Neural cell (in vitro differentiated cells): ENCODE measurements at regions not wholly inside any gene's neighbourhood (a gene's known extent, or its start where the extent isn't known, plus 50 kb on each side); places are given as distances from the start of the nearest gene placed in this dataset.

Source experiments
- H2AFZ ChIP-seq: fragments of 200-600, 300-800 bp; sonication (generic), shearing (Covaris generic); 2 replicates; pipeline ENCODE4 v1.6.0; 2014; ENCODE audit warnings: low read depth, mild to moderate bottlenecking, antibody characterized with exemption, low read length, moderate library complexity
- H3F3A ChIP-seq: fragments of 200-600 bp; shearing (Covaris generic); 2 replicates; pipeline ENCODE4 v1.6.1; 2016; ENCODE audit warnings: mild to moderate bottlenecking, moderate library complexity, mixed read lengths, antibody characterized with exemption, low read length; ENCODE audit not compliant: insufficient read depth, poor library complexity, severe bottlenecking
- H3K27ac ChIP-seq: fragments of 200-600, 300-800 bp; sonication (generic), shearing (Covaris generic); 2 replicates; pipeline ENCODE4 v1.5.1; 2014; ENCODE audit warnings: mild to moderate bottlenecking, low read length, moderate library complexity
- H3K27me3 ChIP-seq: fragments of 300-800, 200-600 bp; sonication (generic), shearing (Covaris generic); 2 replicates; pipeline ENCODE4 v1.6.0; 2014; ENCODE audit warnings: mild to moderate bottlenecking, low read depth, low read length, moderate library complexity; ENCODE audit not compliant: insufficient read depth
- H3K36me3 ChIP-seq: fragments of 300-800, 200-600 bp; sonication (generic), shearing (Covaris generic); 2 replicates; pipeline ENCODE4 v1.5.1; 2014; ENCODE audit warnings: mild to moderate bottlenecking, antibody characterized with exemption, low read length, moderate library complexity; ENCODE audit not compliant: insufficient read depth
- H3K4me2 ChIP-seq: fragments of 300-800, 200-600 bp; sonication (generic), shearing (Covaris generic); 2 replicates; pipeline ENCODE4 v1.6.0; 2014; ENCODE audit warnings: mild to moderate bottlenecking, low read length
- H3K4me3 ChIP-seq: fragments of 300-800, 200-600 bp; sonication (generic), shearing (Covaris generic); 2 replicates; pipeline ENCODE4 v1.5.1; 2014; ENCODE audit warnings: mild to moderate bottlenecking, low read length, moderate library complexity
- H3K79me2 ChIP-seq: fragments of 200-600 bp; shearing (Covaris generic); replicated peaks from 2 replicates; pipeline ENCODE4 v1.6.0; 2014; ENCODE audit warnings: mild to moderate bottlenecking, low read length, moderate library complexity; ENCODE audit not compliant: insufficient read depth
- H3K9ac ChIP-seq: fragments of 300-800, 200-600 bp; sonication (generic), shearing (Covaris generic); 2 replicates; pipeline ENCODE4 v1.6.1; 2016; ENCODE audit warnings: mild to moderate bottlenecking, low read length, mixed read lengths
- H3K9me2 ChIP-seq: fragments of 200-600 bp; shearing (Covaris generic); 2 replicates; pipeline ENCODE4 v1.6.1; 2016; ENCODE audit warnings: mild to moderate bottlenecking, low read length, mixed read lengths; ENCODE audit not compliant: insufficient read depth
- H3K9me3 ChIP-seq: fragments of 200-600, 300-800 bp; sonication (generic), shearing (Covaris generic); 2 replicates; pipeline ENCODE4 v1.6.1; 2016; ENCODE audit warnings: mild to moderate bottlenecking, mixed run types, low read length, moderate library complexity, mixed read lengths
- H4K20me1 ChIP-seq: fragments of 200-600 bp; shearing (Covaris generic); 2 replicates; pipeline ENCODE4 v1.6.1; 2016; ENCODE audit warnings: mild to moderate bottlenecking, mixed run types; ENCODE audit not compliant: insufficient read depth
- CTCF ChIP-seq: fragments of 450-650 bp; IDR thresholded peaks from 2 replicates; pipeline ENCODE4 v1.5.1; 2014; ENCODE audit warnings: antibody characterized with exemption, mild to moderate bottlenecking, moderate library complexity; ENCODE audit not compliant: poor library complexity, severe bottlenecking
- EP300 ChIP-seq: fragments of 450-650 bp; conservative IDR thresholded peaks from 2 replicates; pipeline ENCODE4 v1.6.1; 2014; ENCODE audit warnings: antibody characterized with exemption, mild to moderate bottlenecking, moderate library complexity; ENCODE audit not compliant: poor library complexity, severe bottlenecking
- EZH2 ChIP-seq: fragments of 200-600, 300-800 bp; shearing (Covaris generic), sonication (generic); IDR thresholded peaks from 2 replicates; pipeline ENCODE4 v1.6.1; 2014; ENCODE audit warnings: antibody characterized with exemption, low read length, borderline replicate concordance, mild to moderate bottlenecking; ENCODE audit not compliant: insufficient read depth, poor library complexity, severe bottlenecking
- MXI1 ChIP-seq: fragments of 450-650 bp; conservative IDR thresholded peaks from 2 replicates; pipeline ENCODE4 v1.6.1; 2014; ENCODE audit warnings: antibody characterized with exemption, mild to moderate bottlenecking; ENCODE audit not compliant: poor library complexity, severe bottlenecking
- POLR2AphosphoS5 ChIP-seq: IDR thresholded peaks from 2 replicates; pipeline ENCODE4 v1.6.1; 2012
- RAD21 ChIP-seq: fragments of 450-650 bp; conservative IDR thresholded peaks from 2 replicates; pipeline ENCODE4 v1.6.1; 2014; ENCODE audit warnings: antibody characterized with exemption, mild to moderate bottlenecking, moderate library complexity
- REST ChIP-seq: IDR thresholded peaks from 2 replicates; pipeline ENCODE4 v1.6.1; 2012; ENCODE audit warnings: borderline replicate concordance
- SMC3 ChIP-seq: fragments of 450-650 bp; conservative IDR thresholded peaks from 2 replicates; pipeline ENCODE4 v1.6.1; 2014; ENCODE audit warnings: antibody characterized with exemption, mild to moderate bottlenecking, moderate library complexity; ENCODE audit not compliant: poor library complexity
- TAF1 ChIP-seq: IDR thresholded peaks from 2 replicates; pipeline ENCODE4 v1.6.1; 2012; ENCODE audit warnings: low read depth

- Histone ChIP-seq H3K4me2 (no peak overlapping the region), H3K4me3 (no peak overlapping the region), H3K27me3 (no peaks in the 10 kb centered on the region), H3F3A (no peaks in the 10 kb centered on the region), H3K79me2 (no peaks in the 10 kb centered on the region), H4K20me1 (no peaks in the 10 kb centered on the region), H3K9ac (no peak overlapping the region), H2AFZ (no peak overlapping the region), H3K27ac (no peak overlapping the region), H3K9me2 (no peaks in the 10 kb centered on the region), H3K36me3 (no peaks in the 10 kb centered on the region), H3K9me3 (peaks cover 3% of the 10 kb centered on the region)
- no peak for TF ChIP-seq EZH2
- no peak for TF ChIP-seq EP300
- TF ChIP-seq MXI1 = no peak
- TF ChIP-seq TAF1 = no peak
- no peak for TF ChIP-seq REST
- TF ChIP-seq SMC3 = no peak
- TF ChIP-seq RAD21 = no peak
These were observed 611.4 kb upstream of the HS6ST1 start for GRCh38 chr2:128930101-128930500.

GRCh38 chr2:128940378-128940777 is 621.7 kb upstream of the HS6ST1 start:
- H4K20me1 ChIP-seq = no peaks in the 10 kb centered on the region
- no peak overlapping the region for H3K27ac ChIP-seq
- no peak overlapping the region for H3K4me2 ChIP-seq
- TF ChIP-seq POLR2AphosphoS5 = no peak
- TF ChIP-seq EZH2 = no peak
- TF ChIP-seq REST = no peak
- TF ChIP-seq SMC3 = no peak
- TF ChIP-seq EP300 = no peak
- no peak for TF ChIP-seq TAF1
- TF ChIP-seq RAD21 = no peak
- TF ChIP-seq CTCF = no peak
- no peak for TF ChIP-seq MXI1
- no peaks in the 10 kb centered on the region for H3K9me3 ChIP-seq
- H3K9me2 ChIP-seq = no peaks in the 10 kb centered on the region
- H3F3A ChIP-seq = no peaks in the 10 kb centered on the region
- H3K79me2 ChIP-seq = no peaks in the 10 kb centered on the region
- no peak overlapping the region for H2AFZ ChIP-seq
- H3K27me3 ChIP-seq = no peaks in the 10 kb centered on the region
- no peak overlapping the region for H3K9ac ChIP-seq
- no peaks in the 10 kb centered on the region for H3K36me3 ChIP-seq
- H3K4me3 ChIP-seq = no peak overlapping the region
